H1 (cell line): ENCODE measurements at regions not wholly inside any gene's neighbourhood (a gene's known extent, or its start where the extent isn't known, plus 50 kb on each side); places are given as distances from the start of the nearest gene placed in this dataset.

ENCODE experiments used
- CTCF ChIA-PET: fragments of 300-600 bp; sonication (Branson Sonifier 250); formaldehyde crosslinking; loops from one replicate; lab custom pipeline; 2021; ENCODE audit not compliant: partially characterized antibody; lab: Charles Lee
- POLR2A ChIA-PET: fragments of 300-600 bp; sonication (Branson Sonifier 250); formaldehyde crosslinking; loops from one replicate; lab custom pipeline; 2021; ENCODE audit warnings: inconsistent platforms; ENCODE audit not compliant: partially characterized antibody; lab: Charles Lee
- DNase-seq, 2 experiments: peaks; one replicate each; pipeline versions ENCODE4 v3.0.0 to v3.0.0-alpha.2; 2010 to 2022; ENCODE audit warnings: low spot score in 2 of 2, low read depth in 1 of 2, mixed read lengths in 1 of 2
- FAIRE-seq: peaks from 2 replicates; lab custom pipeline; 2011; peaks lifted over from hg19 to GRCh38; lab: Jason Lieb, UNC
- H2AFZ ChIP-seq: 2 replicates; pipeline ENCODE4 v1.8.1; 2012; ENCODE audit warnings: low read length, inconsistent platforms
- H2AK5ac ChIP-seq: 2 replicates; pipeline ENCODE4 v1.6.1; 2013; ENCODE audit warnings: low read depth, low read length
- H2BK120ac ChIP-seq: replicated peaks from 2 replicates; pipeline ENCODE3; 2013; ENCODE audit warnings: low read depth, low read length, inconsistent platforms
- H2BK12ac ChIP-seq: 2 replicates; pipeline ENCODE4 v1.6.1; 2013; ENCODE audit warnings: low read depth, low read length
- H2BK15ac ChIP-seq: 2 replicates; pipeline ENCODE4 v1.6.1; 2013; ENCODE audit warnings: low read length
- H2BK20ac ChIP-seq: 2 replicates; pipeline ENCODE4 v1.6.1; 2013; ENCODE audit warnings: low read length
- H2BK5ac ChIP-seq: 2 replicates; pipeline ENCODE4 v1.6.1; 2013; ENCODE audit warnings: low read depth, low read length
- H3K14ac ChIP-seq: 2 replicates; pipeline ENCODE4 v1.6.1; 2013; ENCODE audit warnings: inconsistent platforms; ENCODE audit not compliant: insufficient read length
- H3K18ac ChIP-seq: 2 replicates; pipeline ENCODE4 v1.6.1; 2013; ENCODE audit warnings: low read length; ENCODE audit errors: extremely low read depth
- H3K23ac ChIP-seq: 2 replicates; pipeline ENCODE4 v1.6.1; 2013; ENCODE audit warnings: inconsistent platforms; ENCODE audit not compliant: insufficient read length
- H3K23me2 ChIP-seq: 2 replicates; pipeline ENCODE4 v1.6.1; 2013; ENCODE audit warnings: low read depth, low read length
- H3K27ac ChIP-seq: 2 replicates; pipeline ENCODE4 v1.6.1; 2011; ENCODE audit warnings: low read depth, low read length, inconsistent platforms
- H3K27me3 ChIP-seq, 4 experiments: replicated peaks in 1 of 4; 1 replicate in 1 of 4; 2 replicates in 3 of 4; pipeline versions ENCODE4 v1.6.1 to v1.8.1; 2011 to 2013; ENCODE audit warnings: low read length in 3 of 4, mild to moderate bottlenecking in 3 of 4, inconsistent platforms in 2 of 4, mixed read lengths in 2 of 4, moderate library complexity in 1 of 4; ENCODE audit not compliant: control insufficient read depth in 3 of 4, insufficient read depth in 3 of 4; ENCODE audit errors: extremely low read depth in 1 of 4
- H3K36me3 ChIP-seq, 4 experiments: 2 replicates each; pipeline versions ENCODE4 v1.6.1 to v1.8.1; 2011 to 2013; ENCODE audit warnings: mild to moderate bottlenecking in 4 of 4, low read length in 3 of 4, moderate library complexity in 2 of 4, control low read depth in 1 of 4, inconsistent platforms in 1 of 4; ENCODE audit not compliant: insufficient read depth in 4 of 4, control insufficient read depth in 2 of 4
- H3K4ac ChIP-seq: replicated peaks from 2 replicates; pipeline ENCODE3; 2013; ENCODE audit warnings: low read length, low read depth, mixed read lengths, inconsistent platforms; ENCODE audit not compliant: insufficient read length
- H3K4me1 ChIP-seq, 4 experiments: replicated peaks in 1 of 4; 1 replicate in 1 of 4; 2 replicates in 3 of 4; pipeline versions ENCODE4 v1.6.1 to v1.8.1; 2011 to 2013; ENCODE audit warnings: low read length in 3 of 4, inconsistent platforms in 2 of 4, mixed read lengths in 1 of 4; ENCODE audit not compliant: insufficient read depth in 4 of 4, control insufficient read depth in 3 of 4
- H3K4me2 ChIP-seq, 2 experiments: 2 replicates each; pipeline versions ENCODE4 v1.6.1 to v1.8.1; 2011 to 2013; ENCODE audit warnings: low read depth in 2 of 2, low read length in 2 of 2, control low read depth in 1 of 2, inconsistent platforms in 1 of 2, mild to moderate bottlenecking in 1 of 2; ENCODE audit not compliant: insufficient read depth in 1 of 2
- H3K4me3 ChIP-seq, 4 experiments: fragments of 200-600, 300-600 bp in 1 of 4; sonication (generic), shearing (Covaris generic), sonication (Bioruptor Twin) in 1 of 4; 2 replicates each; pipeline versions ENCODE4 v1.5.1 to v1.8.1; 2011 to 2016; ENCODE audit warnings: low read length in 4 of 4, low read depth in 3 of 4, control low read depth in 2 of 4, inconsistent platforms in 2 of 4, mild to moderate bottlenecking in 2 of 4, mixed read lengths in 1 of 4, moderate library complexity in 1 of 4; ENCODE audit not compliant: insufficient read depth in 2 of 4; ENCODE audit errors: extremely low read depth in 1 of 4
- H3K56ac ChIP-seq: replicated peaks from 2 replicates; pipeline ENCODE3; 2013; ENCODE audit warnings: low read depth, mild to moderate bottlenecking, mixed read lengths, low read length, inconsistent platforms; ENCODE audit not compliant: insufficient read length
- H3K79me1 ChIP-seq: 2 replicates; pipeline ENCODE4 v1.6.1; 2013; ENCODE audit warnings: low read depth, low read length, control low read depth
- H3K79me2 ChIP-seq, 2 experiments: 2 replicates each; pipeline versions ENCODE4 v1.6.1 to v1.8.1; 2012 to 2013; ENCODE audit warnings: low read length in 2 of 2, mild to moderate bottlenecking in 2 of 2, inconsistent platforms in 1 of 2; ENCODE audit not compliant: insufficient read depth in 2 of 2, control insufficient read depth in 1 of 2
- H3K9ac ChIP-seq, 4 experiments: replicated peaks in 1 of 4; 1 replicate in 1 of 4; 2 replicates in 3 of 4; pipeline versions ENCODE4 v1.6.1 to v1.8.1; 2011 to 2013; ENCODE audit warnings: low read depth in 3 of 4, low read length in 3 of 4, control low read depth in 2 of 4, mild to moderate bottlenecking in 2 of 4, moderate library complexity in 2 of 4, inconsistent platforms in 1 of 4; ENCODE audit errors: extremely low read depth in 1 of 4
- H3K9me3 ChIP-seq, 2 experiments: 2 replicates each; pipeline versions ENCODE4 v1.6.1 to v1.8.1; 2012 to 2013; ENCODE audit warnings: mild to moderate bottlenecking in 2 of 2, moderate library complexity in 2 of 2, control low read depth in 1 of 2, inconsistent platforms in 1 of 2, low read depth in 1 of 2, low read length in 1 of 2, mixed read lengths in 1 of 2; ENCODE audit not compliant: insufficient read depth in 2 of 2
- H4K20me1 ChIP-seq, 2 experiments: replicated peaks in 1 of 2; 2 replicates each; pipeline versions ENCODE3 to v1.8.1; 2011 to 2013; ENCODE audit warnings: inconsistent platforms in 2 of 2, low read length in 2 of 2, mild to moderate bottlenecking in 1 of 2; ENCODE audit not compliant: insufficient read depth in 2 of 2, control insufficient read depth in 1 of 2
- H4K5ac ChIP-seq: 2 replicates; pipeline ENCODE4 v1.6.1; 2013; ENCODE audit warnings: low read length, low read depth, mixed read lengths, inconsistent platforms; ENCODE audit not compliant: insufficient read length
- H4K8ac ChIP-seq: 2 replicates; pipeline ENCODE4 v1.8.0; 2013; ENCODE audit warnings: mild to moderate bottlenecking, moderate library complexity, low read length, inconsistent platforms; ENCODE audit not compliant: insufficient read depth; ENCODE audit errors: extremely low read depth
- H4K91ac ChIP-seq: replicated peaks from 2 replicates; pipeline ENCODE3; 2013; ENCODE audit warnings: low read length, mixed read lengths, inconsistent platforms; ENCODE audit not compliant: insufficient read length
- BACH1 ChIP-seq: IDR thresholded peaks from 2 replicates; pipeline ENCODE4 v1.6.1; 2012; ENCODE audit warnings: low read length, improper control_type of control experiment
- FOSL1 ChIP-seq: IDR thresholded peaks from 2 replicates; pipeline ENCODE4 v1.6.1; 2011; ENCODE audit warnings: mild to moderate bottlenecking, low read depth, low read length, moderate library complexity; ENCODE audit not compliant: insufficient read depth
- GTF2F1 ChIP-seq: IDR thresholded peaks from 2 replicates; pipeline ENCODE4 v1.6.1; 2012; ENCODE audit warnings: low read depth, low read length, improper control_type of control experiment, borderline replicate concordance
- KDM5A ChIP-seq: fragments of 200-600 bp; IDR thresholded peaks from 2 replicates; pipeline ENCODE4 v1.7.1; 2012; ENCODE audit warnings: mild to moderate bottlenecking, low read length, inconsistent platforms, mixed read lengths
- MAFK ChIP-seq: IDR thresholded peaks from 2 replicates; pipeline ENCODE4 v1.6.1; 2012; ENCODE audit warnings: low read depth, mild to moderate bottlenecking, improper control_type of control experiment, low read length
- NANOG ChIP-seq: IDR thresholded peaks from 2 replicates; pipeline ENCODE4 v1.6.1; 2011; ENCODE audit warnings: low read length, low read depth, mild to moderate bottlenecking, inconsistent platforms; ENCODE audit not compliant: insufficient read depth, poor library complexity, severe bottlenecking
- PHF8 ChIP-seq: fragments of 200-600 bp; sonication (generic); conservative IDR thresholded peaks from 2 replicates; pipeline ENCODE4 v1.7.1; 2012; ENCODE audit warnings: low read depth, mild to moderate bottlenecking, inconsistent platforms, low read length, moderate library complexity
- POLR2A ChIP-seq, 2 experiments: IDR thresholded peaks; 1 replicate in 1 of 2; 2 replicates in 1 of 2; pipeline ENCODE4 v1.6.1; 2011; ENCODE audit warnings: low read depth in 2 of 2, low read length in 2 of 2, mild to moderate bottlenecking in 2 of 2; ENCODE audit errors: control extremely low read depth in 1 of 2
- POLR2AphosphoS5 ChIP-seq: IDR thresholded peaks from 2 replicates; pipeline ENCODE4 v1.6.1; 2011; ENCODE audit warnings: low read depth, low read length
- RBBP5 ChIP-seq: IDR thresholded peaks from 2 replicates; pipeline ENCODE4 v1.7.1; 2012; ENCODE audit warnings: low read depth, mild to moderate bottlenecking, inconsistent platforms, low read length, moderate library complexity, borderline replicate concordance
- RFX5 ChIP-seq: IDR thresholded peaks from 2 replicates; pipeline ENCODE4 v1.6.1; 2011; ENCODE audit warnings: low read depth, low read length, improper control_type of control experiment, borderline replicate concordance
- RXRA ChIP-seq: IDR thresholded peaks from 2 replicates; pipeline ENCODE4 v1.6.1; 2011; ENCODE audit warnings: low read depth, mild to moderate bottlenecking, low read length, moderate library complexity; ENCODE audit not compliant: insufficient read depth
- TAF7 ChIP-seq: optimal IDR thresholded peaks from 2 replicates; pipeline ENCODE3; 2011; ENCODE audit warnings: low read depth, mild to moderate bottlenecking, inconsistent platforms, low read length, moderate library complexity, borderline replicate concordance
- ZNF274 ChIP-seq: IDR thresholded peaks from 2 replicates; pipeline ENCODE4 v1.7.0; 2012; ENCODE audit warnings: low read length, borderline replicate concordance; ENCODE audit errors: extremely low read depth
- WGBS, 2 experiments: shearing (Covaris generic) in 1 of 2; methylation state at CpG; one replicate each; pipeline versions ENCODE4 v1.1.6 to v1.1.7; 2013 to 2015; ENCODE audit warnings: low lambda C conversion rate in 2 of 2, mixed read lengths in 2 of 2, inconsistent platforms in 1 of 2, low coverage in 1 of 2, missing lambda C conversion rate in 1 of 2; ENCODE audit not compliant: insufficient replicate concordance in 2 of 2, insufficient coverage in 1 of 2, insufficient read length in 1 of 2; ENCODE audit errors: extremely low coverage in 1 of 2, missing lambda C conversion rate in 1 of 2; 5-methylcytosine and 5-hydroxymethylcytosine counted together
- TF ChIP-seq, protein P1 (sequence below): IDR thresholded peaks from 2 replicates; pipeline ENCODE4 v1.6.1; 2011; ENCODE audit warnings: low read length, improper control_type of control experiment

DNA sequence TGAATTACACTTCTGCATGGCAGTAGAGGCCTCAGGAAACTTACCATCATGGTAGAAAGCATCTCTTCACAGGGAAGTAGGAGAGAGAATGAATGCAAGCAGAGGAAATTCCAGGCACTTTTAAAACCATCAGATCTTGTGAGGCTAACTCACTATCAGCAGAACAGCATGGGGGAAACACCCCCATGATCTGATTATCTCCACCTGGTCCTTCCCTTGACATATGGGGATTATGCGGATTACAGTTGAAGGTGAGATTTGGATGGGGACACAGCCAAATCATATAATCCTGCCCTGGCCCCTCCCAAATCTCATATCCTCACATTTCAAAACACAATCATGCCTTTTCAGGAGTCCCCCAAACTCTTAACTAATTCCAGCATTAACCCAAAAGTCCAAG is 691.1 kb downstream of the SI start:
- Histone ChIP-seq H2BK5ac (no peak overlapping the region), H3K79me1 (no peaks in the 10 kb centered on the region), H2AK5ac (no peak overlapping the region), H3K23ac (no peak overlapping the region), H3K9ac (no peak overlapping the region), H2BK12ac (no peak overlapping the region), H2BK120ac (no peak overlapping the region), H3K14ac (no peak overlapping the region), H4K91ac (no peak overlapping the region), H3K27me3 (no peaks in the 10 kb centered on the region), H4K5ac (no peak overlapping the region), H3K27ac (no peak overlapping the region), H3K9me3 (peaks cover 2% of the 10 kb centered on the region in 2 experiments; a peak in 1 of 4 replicates), H2AFZ (no peak overlapping the region), H4K20me1 (no peaks in the 10 kb centered on the region), H3K4ac (no peak overlapping the region), H3K36me3 (no peaks in the 10 kb centered on the region), H3K18ac (no peak overlapping the region), H3K23me2 (no peaks in the 10 kb centered on the region), H4K8ac (no peak overlapping the region), H2BK20ac (no peak overlapping the region), H2BK15ac (no peak overlapping the region), H3K4me3 (no peak overlapping the region), H3K4me1 (no peaks in the 10 kb centered on the region), H3K79me2 (no peaks in the 10 kb centered on the region), H3K4me2 (no peak overlapping the region), H3K56ac (no peak overlapping the region)
- FAIRE-seq = no peak
- no peak for DNase-seq
- ChIA-PET POLR2A (no interaction called here), CTCF (no interaction called here)
- no peak for TF ChIP-seq ZNF274
- no peak for TF ChIP-seq RFX5
- no peak for TF ChIP-seq MAFK
- TF ChIP-seq RXRA = no peak
- no peak for TF ChIP-seq GTF2F1
- no peak for TF ChIP-seq PHF8
- no peak for TF ChIP-seq BACH1
- TF ChIP-seq POLR2A (IDR thresholded peaks at IDR 0.05; ENCODE audit: control extremely low read depth in 1 of 2, low read depth in 2 of 2, low read length in 2 of 2) = no peak
- no peak for TF ChIP-seq POLR2AphosphoS5
- TF ChIP-seq, protein P1, sequence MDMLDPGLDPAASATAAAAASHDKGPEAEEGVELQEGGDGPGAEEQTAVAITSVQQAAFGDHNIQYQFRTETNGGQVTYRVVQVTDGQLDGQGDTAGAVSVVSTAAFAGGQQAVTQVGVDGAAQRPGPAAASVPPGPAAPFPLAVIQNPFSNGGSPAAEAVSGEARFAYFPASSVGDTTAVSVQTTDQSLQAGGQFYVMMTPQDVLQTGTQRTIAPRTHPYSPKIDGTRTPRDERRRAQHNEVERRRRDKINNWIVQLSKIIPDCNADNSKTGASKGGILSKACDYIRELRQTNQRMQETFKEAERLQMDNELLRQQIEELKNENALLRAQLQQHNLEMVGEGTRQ = no peak
- TF ChIP-seq NANOG = no peak
- TF ChIP-seq TAF7 = no peak
- TF ChIP-seq RBBP5 = no peak
- no peak for TF ChIP-seq FOSL1
- TF ChIP-seq KDM5A = no peak
- 100% methylated on average over 1 of the region's 1 CpG; no CpG with 5 or more reads in 1 of the 2 experiments for WGBS, 2 experiments
